K562 (cell line): ENCODE measurements at regions not wholly inside any gene's neighbourhood (a gene's known extent, or its start where the extent isn't known, plus 50 kb on each side); places are given as distances from the start of the nearest gene placed in this dataset.

Source experiments
- ATAC-seq: fragments of 200-7000 bp; cut with Tn5 transposase; 3 replicates; pipeline ENCODE4 v1.9.1; 2020; ENCODE audit warnings: moderate library complexity
- BruUV-seq: library from RNA; stranded (reverse); fragments of 400-500 nt; replicated peaks from 2 replicates; lab custom pipeline; 2021; lab: Mats Ljungman, UMichigan
- CTCF ChIA-PET: fragments of 300-600 bp; formaldehyde crosslinking; extraction: SDS; loops from one replicate; lab custom pipeline; 2021; ENCODE audit warnings: low intra/inter-chr PET ratio; lab: Yijun Ruan, JAX
- POLR2A ChIA-PET: fragments of 300-600, 350-650 bp; sonication (Branson Sonifier 250); formaldehyde crosslinking; extraction: SDS; loops from one replicate; lab custom pipeline; 2021; ENCODE audit warnings: antibody characterized with exemption, inconsistent platforms; lab: Yijun Ruan, JAX
- DNase-seq, 4 experiments: peaks; one replicate each; pipeline versions ENCODE4 v3.0.0 to v3.0.0-alpha.2; 2011 to 2018; ENCODE audit warnings: low spot score in 3 of 4, mixed read lengths in 3 of 4; ENCODE audit errors: extremely low read depth in 1 of 4
- FAIRE-seq: peaks from 2 replicates; lab custom pipeline; 2011; peaks lifted over from hg19 to GRCh38; lab: Jason Lieb, UNC
- H2AFZ ChIP-seq: 2 replicates; pipeline ENCODE4 v1.6.0; 2011; ENCODE audit warnings: low read depth, low read length, control low read depth, inconsistent platforms
- H3K27ac ChIP-seq: fragments of 200-600 bp; 3 replicates; pipeline ENCODE4 v1.8.0; 2011; ENCODE audit warnings: low read depth, mild to moderate bottlenecking, control low read depth, inconsistent platforms, low read length, moderate library complexity, mixed read lengths; ENCODE audit errors: extremely low read depth
- H3K27me3 ChIP-seq, 2 experiments: fragments of 300-600 bp in 1 of 2; 2 replicates in 1 of 2; 3 replicates in 1 of 2; pipeline versions ENCODE4 v1.6.0 to v1.8.0; 2011; ENCODE audit warnings: inconsistent platforms in 2 of 2, low read length in 2 of 2, mild to moderate bottlenecking in 1 of 2, mixed read lengths in 1 of 2, moderate library complexity in 1 of 2; ENCODE audit not compliant: control insufficient read depth in 2 of 2, insufficient read depth in 2 of 2
- H3K36me3 ChIP-seq: fragments of 300-600 bp; 3 replicates; pipeline ENCODE4 v1.8.0; 2011; ENCODE audit warnings: mild to moderate bottlenecking, low read length, inconsistent platforms; ENCODE audit not compliant: control insufficient read depth, insufficient read depth
- H3K4me1 ChIP-seq, 2 experiments: fragments of 200-600 bp in 1 of 2; replicated peaks in 1 of 2; 2 replicates in 1 of 2; 3 replicates in 1 of 2; pipeline versions ENCODE4 v1.5.1 to v1.8.0; 2011; ENCODE audit warnings: inconsistent platforms in 2 of 2, low read length in 2 of 2, mild to moderate bottlenecking in 1 of 2, mixed read lengths in 1 of 2, moderate library complexity in 1 of 2; ENCODE audit not compliant: control insufficient read depth in 2 of 2, insufficient read depth in 2 of 2
- H3K4me2 ChIP-seq: 2 replicates; pipeline ENCODE4 v1.6.1; 2011; ENCODE audit warnings: low read length, control low read depth, inconsistent platforms, mixed read lengths; ENCODE audit not compliant: insufficient read depth
- H3K4me3 ChIP-seq: fragments of 200-600 bp; sonication (generic), shearing (Covaris generic); 2 replicates; pipeline ENCODE4 v1.5.1; 2016; ENCODE audit warnings: control low read depth, inconsistent platforms
- H3K79me2 ChIP-seq: fragments of 200-600 bp; 3 replicates; pipeline ENCODE4 v1.8.0; 2011; ENCODE audit warnings: low read length, inconsistent platforms; ENCODE audit not compliant: control insufficient read depth, insufficient read depth
- H3K9ac ChIP-seq, 2 experiments: 2 replicates each; pipeline versions ENCODE4 v1.6.0 to v1.6.1; 2011; ENCODE audit warnings: low read depth in 2 of 2, low read length in 2 of 2, control low read depth in 1 of 2, inconsistent platforms in 1 of 2, mild to moderate bottlenecking in 1 of 2, mixed read lengths in 1 of 2; ENCODE audit not compliant: insufficient read depth in 1 of 2
- H3K9me1 ChIP-seq: one replicate; pipeline ENCODE4 v1.6.0; 2011; ENCODE audit warnings: inconsistent platforms, mild to moderate bottlenecking, low read length, moderate library complexity; ENCODE audit not compliant: control insufficient read depth, insufficient read depth
- H3K9me3 ChIP-seq: replicated peaks from 2 replicates; pipeline ENCODE4 v1.5.1; 2011; ENCODE audit warnings: low read depth, low read length, inconsistent platforms; ENCODE audit not compliant: control insufficient read depth, insufficient read depth
- H4K20me1 ChIP-seq: replicated peaks from 2 replicates; pipeline ENCODE4 v1.6.1; 2011; ENCODE audit warnings: low read length, inconsistent platforms, mixed read lengths; ENCODE audit not compliant: control insufficient read depth, insufficient read depth
- EP400 ChIP-seq: fragments of 450-650 bp; IDR thresholded peaks from 2 replicates; pipeline ENCODE4 v1.6.1; 2017; ENCODE audit warnings: antibody characterized with exemption, mild to moderate bottlenecking, moderate library complexity
- MTA3 ChIP-seq: fragments of 450-650 bp; formaldehyde crosslinking; IDR thresholded peaks from 2 replicates; pipeline ENCODE4 v1.6.1; 2017; ENCODE audit warnings: mild to moderate bottlenecking, borderline replicate concordance
- NRF1 ChIP-seq, 2 experiments: fragments of 450-650 bp; IDR thresholded peaks in 1 of 2; conservative IDR thresholded peaks in 1 of 2; 2 replicates each; pipeline ENCODE4 v1.6.1; 2014; ENCODE audit warnings: mild to moderate bottlenecking in 2 of 2
- RFX1 ChIP-seq: fragments of 450-650 bp; IDR thresholded peaks from 2 replicates; pipeline ENCODE4 v1.6.1; 2016; ENCODE audit warnings: mild to moderate bottlenecking, moderate library complexity
- SIN3B ChIP-seq: fragments of 450-650 bp; IDR thresholded peaks from 2 replicates; pipeline ENCODE4 v1.6.1; 2017; ENCODE audit warnings: low read depth, mild to moderate bottlenecking, moderate library complexity
- TRIM28 ChIP-seq: fragments of 450-650 bp; IDR thresholded peaks from 2 replicates; pipeline ENCODE4 v1.6.1; 2017
- ZNF699 ChIP-seq: fragments of 250-450 bp; sonication (Bioruptor Pico); IDR thresholded peaks from 2 replicates; pipeline ENCODE4 v1.8.0; 2021; ENCODE audit warnings: mild to moderate bottlenecking, moderate library complexity; ENCODE audit not compliant: insufficient replicate concordance
- ZNF76 ChIP-seq: fragments of 250-450 bp; sonication (Bioruptor Pico); IDR thresholded peaks from 2 replicates; pipeline ENCODE4 v1.4.0; 2020; ENCODE audit warnings: mild to moderate bottlenecking, moderate library complexity, borderline replicate concordance
- WGBS: fragments of 100-300 bp; shearing (Covaris generic); methylation state at CpG from one replicate; pipeline ENCODE4 v1.1.6; 2016; ENCODE audit warnings: low coverage, mixed read lengths; ENCODE audit not compliant: insufficient coverage; ENCODE audit errors: missing lambda C conversion rate; 5-methylcytosine and 5-hydroxymethylcytosine counted together
- in situ Hi-C: fragments of 300-500 bp; cut with MboI; formaldehyde crosslinking; loops from 4 replicates; pipeline ENCODE4 v1.15.0; 2018; ENCODE audit warnings: inconsistent platforms, mixed read lengths
- intact Hi-C: fragments of 100-400 bp; cut with micrococcal nuclease; formaldehyde crosslinking; loops from 2 replicates; pipeline ENCODE4 v1.14.2; 2022
- TF ChIP-seq, protein P1 (sequence below): fragments of 450-650 bp; IDR thresholded peaks from 2 replicates; pipeline ENCODE4 v1.6.1; 2016; ENCODE audit warnings: low read depth

DNA sequence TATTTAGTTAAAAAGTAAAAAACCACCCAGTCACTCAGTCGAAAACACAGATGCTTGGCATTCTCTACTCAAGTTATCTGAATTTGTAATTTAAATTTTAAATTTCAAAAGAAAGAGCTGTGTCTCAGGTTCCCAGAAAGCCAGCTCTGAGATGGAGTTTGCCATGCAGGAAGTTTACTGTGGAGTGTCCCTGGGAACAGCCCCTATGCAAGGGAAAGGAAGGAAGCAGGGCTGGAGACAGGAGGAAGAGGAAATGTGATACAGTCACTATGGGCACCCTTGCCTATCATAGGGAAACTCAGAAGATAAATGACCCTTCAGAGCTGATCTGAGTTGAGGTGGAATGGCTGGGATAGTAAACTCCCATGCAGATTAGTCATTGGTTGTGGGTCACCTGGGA is 408.8 kb upstream of the ACTBL2 start:
- Histone ChIP-seq H3K36me3 (no peaks in the 10 kb centered on the region), H3K4me2 (no peak overlapping the region), H3K27ac (no peak overlapping the region), H3K79me2 (no peaks in the 10 kb centered on the region), H3K4me1 (no peaks in the 10 kb centered on the region), H3K9ac (no peak overlapping the region), H4K20me1 (no peaks in the 10 kb centered on the region), H3K4me3 (no peak overlapping the region), H2AFZ (no peak overlapping the region), H3K27me3 (no peaks in the 10 kb centered on the region), H3K9me3 (no peaks in the 10 kb centered on the region), H3K9me1 (no peaks in the 10 kb centered on the region)
- ATAC-seq (no peak), FAIRE-seq (no peak), DNase-seq (no peak)
- ChIA-PET POLR2A (no interaction called here), CTCF (no interaction called here)
- BruUV-seq, result no TSS peak
- intact Hi-C loops, result loop anchor here (10.0 kb wide), 1 partner anchor 173 kb away; no protein-coding TSS in a partner anchor
- in situ Hi-C loops, result no loop called here
- 20% methylated on average over 1 of the region's 1 CpG for WGBS
- TF ChIP-seq TRIM28, result no peak
- TF ChIP-seq EP400, result no peak
- TF ChIP-seq NRF1 (conservative IDR thresholded peaks at IDR 0.05 in 1 of 2, IDR thresholded peaks at IDR 0.05 in 1 of 2), result no peak
- no peak for TF ChIP-seq ZNF76 (CRISPR knock-in tag)
- TF ChIP-seq, protein P1, sequence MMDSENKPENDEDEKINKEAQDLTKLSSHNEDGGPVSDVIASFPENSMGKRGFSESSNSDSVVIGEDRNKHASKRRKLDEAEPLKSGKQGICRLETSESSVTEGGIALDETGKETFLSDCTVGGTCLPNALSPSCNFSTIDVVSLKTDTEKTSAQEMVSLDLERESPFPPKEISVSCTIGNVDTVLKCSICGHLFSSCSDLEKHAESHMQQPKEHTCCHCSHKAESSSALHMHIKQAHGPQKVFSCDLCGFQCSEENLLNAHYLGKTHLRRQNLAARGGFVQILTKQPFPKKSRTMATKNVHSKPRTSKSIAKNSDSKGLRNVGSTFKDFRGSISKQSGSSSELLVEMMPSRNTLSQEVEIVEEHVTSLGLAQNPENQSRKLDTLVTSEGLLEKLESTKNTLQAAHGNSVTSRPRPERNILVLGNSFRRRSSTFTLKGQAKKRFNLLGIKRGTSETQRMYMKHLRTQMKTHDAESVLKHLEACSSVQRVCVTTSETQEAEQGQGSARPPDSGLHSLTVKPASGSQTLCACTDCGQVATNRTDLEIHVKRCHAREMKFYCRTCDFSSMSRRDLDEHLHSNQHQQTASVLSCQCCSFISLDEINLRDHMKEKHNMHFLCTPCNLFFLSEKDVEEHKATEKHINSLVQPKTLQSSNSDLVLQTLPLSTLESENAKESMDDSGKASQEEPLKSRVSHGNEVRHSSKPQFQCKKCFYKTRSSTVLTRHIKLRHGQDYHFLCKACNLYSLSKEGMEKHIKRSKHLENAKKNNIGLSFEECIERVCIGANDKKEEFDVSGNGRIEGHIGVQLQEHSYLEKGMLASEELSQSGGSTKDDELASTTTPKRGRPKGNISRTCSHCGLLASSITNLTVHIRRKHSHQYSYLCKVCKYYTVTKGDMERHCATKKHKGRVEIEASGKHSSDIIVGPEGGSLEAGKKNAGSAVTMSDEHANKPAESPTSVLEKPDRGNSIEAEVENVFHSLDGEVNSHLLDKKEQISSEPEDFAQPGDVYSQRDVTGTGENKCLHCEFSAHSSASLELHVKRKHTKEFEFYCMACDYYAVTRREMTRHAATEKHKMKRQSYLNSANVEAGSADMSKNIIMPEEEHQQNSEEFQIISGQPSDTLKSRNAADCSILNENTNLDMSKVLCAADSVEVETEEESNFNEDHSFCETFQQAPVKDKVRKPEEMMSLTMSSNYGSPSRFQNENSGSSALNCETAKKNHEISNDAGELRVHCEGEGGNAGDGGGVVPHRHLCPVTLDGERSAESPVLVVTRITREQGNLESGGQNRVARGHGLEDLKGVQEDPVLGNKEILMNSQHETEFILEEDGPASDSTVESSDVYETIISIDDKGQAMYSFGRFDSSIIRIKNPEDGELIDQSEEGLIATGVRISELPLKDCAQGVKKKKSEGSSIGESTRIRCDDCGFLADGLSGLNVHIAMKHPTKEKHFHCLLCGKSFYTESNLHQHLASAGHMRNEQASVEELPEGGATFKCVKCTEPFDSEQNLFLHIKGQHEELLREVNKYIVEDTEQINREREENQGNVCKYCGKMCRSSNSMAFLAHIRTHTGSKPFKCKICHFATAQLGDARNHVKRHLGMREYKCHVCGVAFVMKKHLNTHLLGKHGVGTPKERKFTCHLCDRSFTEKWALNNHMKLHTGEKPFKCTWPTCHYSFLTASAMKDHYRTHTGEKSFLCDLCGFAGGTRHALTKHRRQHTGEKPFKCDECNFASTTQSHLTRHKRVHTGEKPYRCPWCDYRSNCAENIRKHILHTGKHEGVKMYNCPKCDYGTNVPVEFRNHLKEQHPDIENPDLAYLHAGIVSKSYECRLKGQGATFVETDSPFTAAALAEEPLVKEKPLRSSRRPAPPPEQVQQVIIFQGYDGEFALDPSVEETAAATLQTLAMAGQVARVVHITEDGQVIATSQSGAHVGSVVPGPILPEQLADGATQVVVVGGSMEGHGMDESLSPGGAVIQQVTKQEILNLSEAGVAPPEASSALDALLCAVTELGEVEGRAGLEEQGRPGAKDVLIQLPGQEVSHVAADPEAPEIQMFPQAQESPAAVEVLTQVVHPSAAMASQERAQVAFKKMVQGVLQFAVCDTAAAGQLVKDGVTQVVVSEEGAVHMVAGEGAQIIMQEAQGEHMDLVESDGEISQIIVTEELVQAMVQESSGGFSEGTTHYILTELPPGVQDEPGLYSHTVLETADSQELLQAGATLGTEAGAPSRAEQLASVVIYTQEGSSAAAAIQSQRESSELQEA, result no peak
- no peak for TF ChIP-seq MTA3
- TF ChIP-seq SIN3B, result no peak
- TF ChIP-seq ZNF699 (CRISPR knock-in tag), result no peak
- no peak for TF ChIP-seq RFX1
